Amniotic epithelial cell (primary cell): ENCODE measurements at regions not wholly inside any gene's neighbourhood (a gene's known extent, or its start where the extent isn't known, plus 50 kb on each side); places are given as distances from the start of the nearest gene placed in this dataset.

Experiments used
- DNase-seq: peaks from one replicate; pipeline ENCODE4 v3.0.0-alpha.2; 2010; ENCODE audit warnings: low read depth

- no peak for DNase-seq
Observed at GRCh38 chr3:106755336-106755735, 621.9 kb upstream of the CCDC54 start.

GRCh38 chr3:106756901-106757300 is 620.3 kb upstream of the CCDC54 start:
- no peak for DNase-seq

- peak; percentile 37 for DNase-seq
Observed at GRCh38 chr3:106758459-106758858, 618.8 kb upstream of the CCDC54 start.

GRCh38 chr3:106759731-106760130 is 617.5 kb upstream of the CCDC54 start:
- DNase-seq, result peak; percentile 64

GRCh38 chr3:106765342-106765741 is 611.9 kb upstream of the CCDC54 start:
- peak; percentile 85 for DNase-seq

- no peak for DNase-seq
Observed at GRCh38 chr3:106768941-106769480, 608.2 kb upstream of the CCDC54 start.

GRCh38 chr3:106773795-106774194 is 603.4 kb upstream of the CCDC54 start:
- DNase-seq, result no peak

GRCh38 chr3:106783231-106783630 is 594.0 kb upstream of the CCDC54 start:
- no peak for DNase-seq

GRCh38 chr3:106789276-106789675 is 588.0 kb upstream of the CCDC54 start:
- no peak for DNase-seq

- DNase-seq, result peak; percentile 46
Observed at GRCh38 chr3:106792716-106793115, 584.5 kb upstream of the CCDC54 start.

- DNase-seq, result peak; percentile 2
Observed at GRCh38 chr3:106794442-106794841, 582.8 kb upstream of the CCDC54 start.

- no peak for DNase-seq
Observed at GRCh38 chr3:106795553-106795952, 581.7 kb upstream of the CCDC54 start.

GRCh38 chr3:106797461-106797860 is 579.8 kb upstream of the CCDC54 start:
- DNase-seq, result no peak

- no peak for DNase-seq
Observed at GRCh38 chr3:106805625-106806024, 571.6 kb upstream of the CCDC54 start.

GRCh38 chr3:106806964-106807363 is 570.3 kb upstream of the CCDC54 start:
- no peak for DNase-seq

- DNase-seq, result no peak
Observed at GRCh38 chr3:106809041-106809440, 568.2 kb upstream of the CCDC54 start.

- no peak for DNase-seq
Observed at GRCh38 chr3:106809623-106810299, 567.5 kb upstream of the CCDC54 start.

- peak; percentile 34 for DNase-seq
Observed at GRCh38 chr3:106810300-106810875, 566.9 kb upstream of the CCDC54 start.

GRCh38 chr3:106811376-106811775 is 565.9 kb upstream of the CCDC54 start:
- peak; percentile 80 for DNase-seq

GRCh38 chr3:106813742-106814141 is 563.5 kb upstream of the CCDC54 start:
- DNase-seq, result no peak

GRCh38 chr3:106814231-106814630 is 563.0 kb upstream of the CCDC54 start:
- no peak for DNase-seq

- DNase-seq, result no peak
Observed at GRCh38 chr3:106816838-106817237, 560.4 kb upstream of the CCDC54 start.

GRCh38 chr3:106817706-106818105 is 559.5 kb upstream of the CCDC54 start:
- DNase-seq, result no peak

GRCh38 chr3:106819440-106819839 is 557.8 kb upstream of the CCDC54 start:
- no peak for DNase-seq
